ENCODE measurements at regions not wholly inside any gene's neighbourhood (a gene's known extent, or its start where the extent isn't known, plus 50 kb on each side); places are given as distances from the start of the nearest gene placed in this dataset.

DNA sequence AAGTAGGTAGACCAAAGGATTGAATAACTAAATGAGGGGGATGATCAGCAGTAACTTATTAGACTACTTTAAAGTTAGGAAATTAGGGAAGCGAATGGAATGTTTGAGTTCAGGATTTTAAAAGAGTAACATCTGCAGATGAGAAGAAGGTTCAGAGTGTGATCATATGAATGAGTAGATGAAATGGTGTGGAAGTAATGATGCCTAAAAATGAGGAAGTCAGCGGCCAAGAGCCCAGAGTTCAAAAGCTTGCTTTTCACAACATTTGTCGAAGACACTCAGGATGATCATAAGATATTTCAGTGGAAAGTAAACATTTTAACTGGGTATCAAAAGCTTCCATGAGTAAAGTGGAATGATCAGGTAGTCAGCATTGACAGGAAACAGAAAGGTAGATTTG lies 299.4 kb downstream of the LRRIQ3 start:
- Histone ChIP-seq H3K4me2 (replicated peaks; ENCODE audit: extremely low read depth, low read length, poor library complexity, severe bottlenecking) (no peak overlapping the region), H3K9ac (ENCODE audit: insufficient read depth, low read length, poor library complexity, severe bottlenecking) (no peak overlapping the region), H3K9me3 (replicated peaks in 1 of 2; ENCODE audit: control insufficient read depth in 1 of 2, insufficient read depth in 1 of 2, low read length in 2 of 2) (no peaks in the 10 kb centered on the region), H4K20me1 (ENCODE audit: insufficient read depth, low read length) (no peaks in the 10 kb centered on the region), H3K27me3 (ENCODE audit: control insufficient read depth in 2 of 2, insufficient read depth in 2 of 2, low read length in 2 of 2) (no peaks in the 10 kb centered on the region), H2AFZ (ENCODE audit: insufficient read depth, low read depth, low read length, poor library complexity, severe bottlenecking) (no peak overlapping the region), H3K4me1 (ENCODE audit: control insufficient read depth in 1 of 2, insufficient read depth in 2 of 2, low read length in 2 of 2) (no peaks in the 10 kb centered on the region), H3K36me3 (replicated peaks in 1 of 2; ENCODE audit: control insufficient read depth in 1 of 2, insufficient read depth in 2 of 2, low read length in 2 of 2) (no peaks in the 10 kb centered on the region), H3K27ac (ENCODE audit: low read depth in 1 of 2, low read length in 2 of 2) (no peak overlapping the region), H3K4me3 (replicated peaks in 1 of 3; ENCODE audit: low read depth in 2 of 3, low read length in 3 of 3) (no peak overlapping the region), H3K79me2 (ENCODE audit: insufficient read depth, low read length) (no peaks in the 10 kb centered on the region)
- H3K4me3 Mint-ChIP-seq = no peak overlapping the region
- no peak overlapping the region for H3K27ac Mint-ChIP-seq
- TF ChIP-seq, protein P1, sequence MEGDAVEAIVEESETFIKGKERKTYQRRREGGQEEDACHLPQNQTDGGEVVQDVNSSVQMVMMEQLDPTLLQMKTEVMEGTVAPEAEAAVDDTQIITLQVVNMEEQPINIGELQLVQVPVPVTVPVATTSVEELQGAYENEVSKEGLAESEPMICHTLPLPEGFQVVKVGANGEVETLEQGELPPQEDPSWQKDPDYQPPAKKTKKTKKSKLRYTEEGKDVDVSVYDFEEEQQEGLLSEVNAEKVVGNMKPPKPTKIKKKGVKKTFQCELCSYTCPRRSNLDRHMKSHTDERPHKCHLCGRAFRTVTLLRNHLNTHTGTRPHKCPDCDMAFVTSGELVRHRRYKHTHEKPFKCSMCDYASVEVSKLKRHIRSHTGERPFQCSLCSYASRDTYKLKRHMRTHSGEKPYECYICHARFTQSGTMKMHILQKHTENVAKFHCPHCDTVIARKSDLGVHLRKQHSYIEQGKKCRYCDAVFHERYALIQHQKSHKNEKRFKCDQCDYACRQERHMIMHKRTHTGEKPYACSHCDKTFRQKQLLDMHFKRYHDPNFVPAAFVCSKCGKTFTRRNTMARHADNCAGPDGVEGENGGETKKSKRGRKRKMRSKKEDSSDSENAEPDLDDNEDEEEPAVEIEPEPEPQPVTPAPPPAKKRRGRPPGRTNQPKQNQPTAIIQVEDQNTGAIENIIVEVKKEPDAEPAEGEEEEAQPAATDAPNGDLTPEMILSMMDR (IDR thresholded peaks at IDR 0.05) = no peak
- DNase-seq = no peak
- peaks cover 0 to 2% (median 0%) of the 10 kb centered on the region in 7 donors for H3K9me3 Mint-ChIP-seq
- no peaks in the 10 kb centered on the region for H3K36me3 Mint-ChIP-seq
- WGBS (ENCODE audit: insufficient coverage) = 95% methylated on average over 3 of the region's 3 CpGs
- H3K27me3 Mint-ChIP-seq (ENCODE audit: low read depth in 3 of 3) = no peaks in the 10 kb centered on the region
- intact Hi-C loops (cut with micrococcal nuclease) = no loop called here
- H3K4me1 Mint-ChIP-seq = no peaks in the 10 kb centered on the region

DNA sequence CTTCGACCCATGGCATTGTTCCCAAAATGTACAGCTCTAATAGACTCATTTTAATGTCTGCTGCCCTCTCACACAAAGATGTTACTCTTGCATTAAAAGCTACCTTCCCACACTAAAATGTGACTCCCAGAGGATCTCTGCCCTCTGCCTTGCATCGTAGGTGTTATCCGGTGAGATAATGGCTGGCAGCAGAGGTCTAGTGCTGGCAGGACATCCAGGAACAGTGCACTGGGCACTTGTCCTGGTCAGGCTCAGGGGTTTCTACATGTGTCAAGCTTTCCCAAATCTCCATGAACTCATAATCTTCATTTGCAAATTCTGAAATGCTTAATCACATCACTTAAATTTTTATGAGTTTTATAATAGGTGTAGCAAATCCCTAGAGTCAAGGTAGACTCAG lies 310.6 kb downstream of the LRRIQ3 start:
- Histone ChIP-seq H3K79me2 (ENCODE audit: insufficient read depth, low read length) (no peaks in the 10 kb centered on the region), H3K4me1 (ENCODE audit: control insufficient read depth in 1 of 2, insufficient read depth in 2 of 2, low read length in 2 of 2) (no peaks in the 10 kb centered on the region), H2AFZ (ENCODE audit: insufficient read depth, low read depth, low read length, poor library complexity, severe bottlenecking) (no peak overlapping the region), H3K4me2 (replicated peaks; ENCODE audit: extremely low read depth, low read length, poor library complexity, severe bottlenecking) (no peak overlapping the region), H4K20me1 (ENCODE audit: insufficient read depth, low read length) (no peaks in the 10 kb centered on the region), H3K4me3 (replicated peaks in 1 of 3; ENCODE audit: low read depth in 2 of 3, low read length in 3 of 3) (no peak overlapping the region), H3K27ac (ENCODE audit: low read depth in 1 of 2, low read length in 2 of 2) (no peak overlapping the region), H3K9me3 (replicated peaks in 1 of 2; ENCODE audit: control insufficient read depth in 1 of 2, insufficient read depth in 1 of 2, low read length in 2 of 2) (peaks cover 3 to 7% of the 10 kb centered on the region in 2 donors), H3K36me3 (replicated peaks in 1 of 2; ENCODE audit: control insufficient read depth in 1 of 2, insufficient read depth in 2 of 2, low read length in 2 of 2) (no peaks in the 10 kb centered on the region), H3K9ac (ENCODE audit: insufficient read depth, low read length, poor library complexity, severe bottlenecking) (no peak overlapping the region), H3K27me3 (ENCODE audit: control insufficient read depth in 2 of 2, insufficient read depth in 2 of 2, low read length in 2 of 2) (no peaks in the 10 kb centered on the region)
- TF ChIP-seq, protein P1 (IDR thresholded peaks at IDR 0.05) = no peak
- no peaks in the 10 kb centered on the region for H3K4me1 Mint-ChIP-seq
- H3K9me3 Mint-ChIP-seq = peaks cover 0 to 8% (median 2%) of the 10 kb centered on the region in 7 donors
- intact Hi-C loops (cut with micrococcal nuclease) = no loop called here
- WGBS (ENCODE audit: insufficient coverage) = 88% methylated on average over 3 of the region's 3 CpGs
- H3K4me3 Mint-ChIP-seq = no peak overlapping the region
- peaks cover 0 to 2% (median 1%) of the 10 kb centered on the region in 3 donors for H3K27me3 Mint-ChIP-seq (ENCODE audit: low read depth in 3 of 3)
- no peak for DNase-seq
- no peaks in the 10 kb centered on the region for H3K36me3 Mint-ChIP-seq
- no peak overlapping the region for H3K27ac Mint-ChIP-seq
